Body of pancreas (tissue), 4 donors: ENCODE measurements at regions not wholly inside any gene's neighbourhood (a gene's known extent, or its start where the extent isn't known, plus 50 kb on each side); places are given as distances from the start of the nearest gene placed in this dataset.

Experiments used
- CTCF ChIP-seq, 7 experiments: fragments of 450-650 bp in 4 of 7; fragments of 200-600 bp in 3 of 7; sonication (generic) in 3 of 7; IDR thresholded peaks; one replicate each; pipeline ENCODE4 v1.5.1; 2016 to 2019; ENCODE audit warnings: antibody characterized with exemption in 7 of 7
- POLR2A ChIP-seq, 3 donors: fragments of 450-650 bp; IDR thresholded peaks; one replicate each; pipeline ENCODE4 v1.6.1; 2016; ENCODE audit warnings: antibody characterized with exemption in 3 of 3, mild to moderate bottlenecking in 2 of 3

DNA sequence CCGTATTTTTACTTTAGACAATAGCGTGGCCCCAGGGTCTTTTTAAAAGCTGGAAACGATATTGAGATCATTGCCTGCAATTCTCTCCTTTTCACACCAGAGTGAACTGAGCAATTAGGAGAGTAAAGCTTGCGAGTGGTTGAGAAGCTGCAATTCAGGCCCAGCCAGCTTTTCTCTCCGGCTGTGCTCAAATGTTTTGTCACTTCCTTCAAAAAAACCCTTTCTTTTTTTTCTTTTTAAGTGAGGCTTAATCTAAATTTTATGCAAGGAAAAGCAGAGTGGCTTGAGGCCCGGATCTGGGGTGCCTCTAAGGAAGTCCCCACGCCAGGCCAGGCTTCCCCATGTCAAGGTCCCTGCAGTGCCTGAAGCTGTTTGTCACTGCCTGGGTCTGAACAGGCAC lies 433.9 kb downstream of the GLRX3 start:
- TF ChIP-seq CTCF (IDR thresholded peaks at IDR 0.05): no peak
- no peak for TF ChIP-seq POLR2A (IDR thresholded peaks at IDR 0.05)
